ENCODE measurements at regions not wholly inside any gene's neighbourhood (a gene's known extent, or its start where the extent isn't known, plus 50 kb on each side); places are given as distances from the start of the nearest gene placed in this dataset.

GRCh38 chr2:66080127-66080526, 354.8 kb upstream of the MEIS1 start:
- TF ChIP-seq CTCF (IDR thresholded peaks at IDR 0.05) (no peak), POLR2A (IDR thresholded peaks at IDR 0.05) (no peak)

All from Peyer's patch (tissue), 4 donors.